Caco-2 (cell line): ENCODE measurements at regions not wholly inside any gene's neighbourhood (a gene's known extent, or its start where the extent isn't known, plus 50 kb on each side); places are given as distances from the start of the nearest gene placed in this dataset.

Experiments used
- BruUV-seq: library from RNA; stranded (reverse); fragments of 400-500 nt; replicated peaks from 2 replicates; lab custom pipeline; 2021; lab: Mats Ljungman, UMichigan
- CTCF ChIA-PET: fragments of 300-600 bp; sonication (Branson Sonifier 250); formaldehyde crosslinking; loops from one replicate; lab custom pipeline; 2022; ENCODE audit warnings: antibody characterized with exemption; lab: Charles Lee
- POLR2A ChIA-PET: fragments of 300-600 bp; sonication (Branson Sonifier 250); formaldehyde crosslinking; loops from one replicate; lab custom pipeline; 2022; ENCODE audit warnings: antibody characterized with exemption; lab: Charles Lee
- DNase-seq, 2 experiments: peaks; one replicate each; pipeline versions ENCODE4 v3.0.0 to v3.0.0-alpha.2; 2020 to 2022
- H3K27me3 ChIP-seq: replicated peaks from 2 replicates; pipeline ENCODE4 v1.6.0; 2011; ENCODE audit warnings: low read length; ENCODE audit not compliant: control insufficient read depth, insufficient read depth
- H3K36me3 ChIP-seq: 2 replicates; pipeline ENCODE4 v1.5.1; 2011; ENCODE audit warnings: low read length; ENCODE audit not compliant: control insufficient read depth, insufficient read depth
- H3K4me1 ChIP-seq: fragments of 250-450 bp; sonication (Bioruptor Pico); 2 replicates; pipeline ENCODE4 v1.5.1; 2020; ENCODE audit warnings: mild to moderate bottlenecking
- H3K4me3 ChIP-seq: 2 replicates; pipeline ENCODE4 v1.5.1; 2011; ENCODE audit warnings: low read depth, mild to moderate bottlenecking, control low read depth, low read length
- H3K9me3 ChIP-seq: fragments of 250-450 bp; sonication (Bioruptor Pico); 2 replicates; pipeline ENCODE4 v1.5.1; 2020; ENCODE audit warnings: mild to moderate bottlenecking, moderate library complexity
- H3K27ac Mint-ChIP-seq: one replicate; pipeline ENCODE4 v1.8.0; 2022; ENCODE audit warnings: mixed read lengths; ENCODE audit not compliant: unreplicated experiment
- H3K27me3 Mint-ChIP-seq: one replicate; pipeline ENCODE4 v1.8.0; 2022; ENCODE audit warnings: mixed read lengths; ENCODE audit not compliant: insufficient read depth, unreplicated experiment
- H3K36me3 Mint-ChIP-seq: one replicate; pipeline ENCODE4 v1.8.0; 2022; ENCODE audit warnings: mild to moderate bottlenecking, mixed read lengths; ENCODE audit not compliant: insufficient read depth, unreplicated experiment
- H3K4me1 Mint-ChIP-seq: one replicate; pipeline ENCODE4 v1.8.0; 2022; ENCODE audit warnings: low read depth, mixed read lengths; ENCODE audit not compliant: unreplicated experiment
- H3K4me3 Mint-ChIP-seq: one replicate; pipeline ENCODE4 v1.8.0; 2022; ENCODE audit warnings: mild to moderate bottlenecking, moderate library complexity, mixed read lengths; ENCODE audit not compliant: unreplicated experiment
- H3K9me3 Mint-ChIP-seq: one replicate; pipeline ENCODE4 v1.8.0; 2022; ENCODE audit warnings: mixed read lengths; ENCODE audit not compliant: unreplicated experiment
- intact Hi-C: fragments of 100-400 bp; cut with micrococcal nuclease; formaldehyde crosslinking; loops from one replicate; pipeline ENCODE4 v1.10.0; 2022; ENCODE audit not compliant: unreplicated experiment
- TF ChIP-seq, protein P1 (sequence below), 2 experiments: fragments of 200-600 bp in 1 of 2; IDR thresholded peaks; 1 replicate in 1 of 2; 2 replicates in 1 of 2; pipeline versions ENCODE4 v1.5.1 to v1.8.0; 2011 to 2022; ENCODE audit warnings: antibody characterized with exemption in 1 of 2, control low read depth in 1 of 2, inconsistent platforms in 1 of 2, low read depth in 1 of 2, low read length in 1 of 2, mild to moderate bottlenecking in 1 of 2, moderate library complexity in 1 of 2; ENCODE audit not compliant: insufficient read depth in 1 of 2, severe bottlenecking in 1 of 2, unreplicated experiment in 1 of 2

DNA sequence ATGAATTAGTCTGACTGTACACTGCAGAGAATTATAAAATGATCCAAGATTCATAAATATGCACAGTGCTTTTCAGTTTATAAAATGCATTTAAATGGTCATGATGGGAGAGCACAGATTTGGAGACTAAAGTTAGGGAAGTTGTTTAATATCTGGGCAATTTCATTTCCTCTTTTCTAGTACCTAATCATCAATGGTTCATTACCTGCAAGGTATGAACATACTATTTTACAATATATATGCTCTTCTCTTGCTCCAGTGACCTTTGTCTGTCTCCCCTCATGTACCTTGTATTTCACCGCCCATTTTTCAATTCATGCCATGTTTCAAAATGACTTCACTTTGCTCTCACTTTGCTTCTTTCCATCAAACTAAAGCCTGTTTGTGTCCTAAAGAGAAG lies 114.5 kb downstream of the SUCNR1 start:
- H3K27me3 ChIP-seq = no peaks in the 10 kb centered on the region
- Mint-ChIP-seq H3K4me1 (peaks cover 29% of the 10 kb centered on the region), H3K36me3 (no peaks in the 10 kb centered on the region), H3K9me3 (peaks cover 11% of the 10 kb centered on the region), H3K27ac (no peak overlapping the region), H3K27me3 (no peaks in the 10 kb centered on the region), H3K4me3 (no peak overlapping the region)
- ChIA-PET POLR2A (no interaction called here), CTCF (no interaction called here)
- no TSS peak for BruUV-seq
- H3K36me3 ChIP-seq = no peaks in the 10 kb centered on the region
- intact Hi-C loops = no loop called here
- peaks cover 29% of the 10 kb centered on the region for H3K4me1 ChIP-seq
- TF ChIP-seq, protein P1, sequence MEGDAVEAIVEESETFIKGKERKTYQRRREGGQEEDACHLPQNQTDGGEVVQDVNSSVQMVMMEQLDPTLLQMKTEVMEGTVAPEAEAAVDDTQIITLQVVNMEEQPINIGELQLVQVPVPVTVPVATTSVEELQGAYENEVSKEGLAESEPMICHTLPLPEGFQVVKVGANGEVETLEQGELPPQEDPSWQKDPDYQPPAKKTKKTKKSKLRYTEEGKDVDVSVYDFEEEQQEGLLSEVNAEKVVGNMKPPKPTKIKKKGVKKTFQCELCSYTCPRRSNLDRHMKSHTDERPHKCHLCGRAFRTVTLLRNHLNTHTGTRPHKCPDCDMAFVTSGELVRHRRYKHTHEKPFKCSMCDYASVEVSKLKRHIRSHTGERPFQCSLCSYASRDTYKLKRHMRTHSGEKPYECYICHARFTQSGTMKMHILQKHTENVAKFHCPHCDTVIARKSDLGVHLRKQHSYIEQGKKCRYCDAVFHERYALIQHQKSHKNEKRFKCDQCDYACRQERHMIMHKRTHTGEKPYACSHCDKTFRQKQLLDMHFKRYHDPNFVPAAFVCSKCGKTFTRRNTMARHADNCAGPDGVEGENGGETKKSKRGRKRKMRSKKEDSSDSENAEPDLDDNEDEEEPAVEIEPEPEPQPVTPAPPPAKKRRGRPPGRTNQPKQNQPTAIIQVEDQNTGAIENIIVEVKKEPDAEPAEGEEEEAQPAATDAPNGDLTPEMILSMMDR (IDR thresholded peaks at IDR 0.05; ENCODE audit: insufficient read depth in 1 of 2, low read depth in 1 of 2, low read length in 1 of 2, severe bottlenecking in 1 of 2, unreplicated experiment in 1 of 2) = no peak
- no peak for DNase-seq
- no peak overlapping the region for H3K4me3 ChIP-seq
- H3K9me3 ChIP-seq = no peaks in the 10 kb centered on the region

DNA sequence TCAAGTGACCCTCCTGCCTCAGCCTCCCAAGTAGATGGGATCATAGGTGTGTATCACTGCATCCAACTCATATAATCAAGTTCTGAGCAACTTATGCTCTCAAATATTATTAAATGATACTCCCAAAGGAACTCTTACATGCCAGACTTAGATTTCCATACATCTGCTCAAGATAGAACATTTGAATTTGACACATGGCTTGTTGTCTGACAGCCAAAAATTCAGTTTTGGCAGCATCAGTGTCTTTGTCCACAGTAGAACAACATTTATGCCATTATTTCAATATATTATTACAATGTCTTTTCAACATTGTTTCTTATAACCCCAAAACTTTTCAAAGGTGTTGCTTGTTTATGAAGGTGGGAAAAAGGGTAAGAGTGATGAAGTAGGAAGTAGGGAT lies 116.2 kb downstream of the SUCNR1 start:
- no TSS peak for BruUV-seq
- H3K27me3 ChIP-seq = no peaks in the 10 kb centered on the region
- no peak overlapping the region for H3K4me3 ChIP-seq
- H3K27me3 Mint-ChIP-seq = no peaks in the 10 kb centered on the region
- DNase-seq = no peak
- no peaks in the 10 kb centered on the region for H3K36me3 ChIP-seq
- ChIA-PET CTCF (no interaction called here), POLR2A (no interaction called here)
- no peaks in the 10 kb centered on the region for H3K9me3 ChIP-seq
- H3K9me3 Mint-ChIP-seq = peaks cover 11% of the 10 kb centered on the region
- TF ChIP-seq, protein P1 (IDR thresholded peaks at IDR 0.05; ENCODE audit: insufficient read depth in 1 of 2, low read depth in 1 of 2, low read length in 1 of 2, severe bottlenecking in 1 of 2, unreplicated experiment in 1 of 2) = no peak
- H3K27ac Mint-ChIP-seq = no peak overlapping the region
- H3K4me3 Mint-ChIP-seq = no peak overlapping the region
- intact Hi-C loops = no loop called here
- H3K4me1 ChIP-seq = peaks cover 29% of the 10 kb centered on the region
- H3K36me3 Mint-ChIP-seq = no peaks in the 10 kb centered on the region
- H3K4me1 Mint-ChIP-seq = peaks cover 30% of the 10 kb centered on the region

DNA sequence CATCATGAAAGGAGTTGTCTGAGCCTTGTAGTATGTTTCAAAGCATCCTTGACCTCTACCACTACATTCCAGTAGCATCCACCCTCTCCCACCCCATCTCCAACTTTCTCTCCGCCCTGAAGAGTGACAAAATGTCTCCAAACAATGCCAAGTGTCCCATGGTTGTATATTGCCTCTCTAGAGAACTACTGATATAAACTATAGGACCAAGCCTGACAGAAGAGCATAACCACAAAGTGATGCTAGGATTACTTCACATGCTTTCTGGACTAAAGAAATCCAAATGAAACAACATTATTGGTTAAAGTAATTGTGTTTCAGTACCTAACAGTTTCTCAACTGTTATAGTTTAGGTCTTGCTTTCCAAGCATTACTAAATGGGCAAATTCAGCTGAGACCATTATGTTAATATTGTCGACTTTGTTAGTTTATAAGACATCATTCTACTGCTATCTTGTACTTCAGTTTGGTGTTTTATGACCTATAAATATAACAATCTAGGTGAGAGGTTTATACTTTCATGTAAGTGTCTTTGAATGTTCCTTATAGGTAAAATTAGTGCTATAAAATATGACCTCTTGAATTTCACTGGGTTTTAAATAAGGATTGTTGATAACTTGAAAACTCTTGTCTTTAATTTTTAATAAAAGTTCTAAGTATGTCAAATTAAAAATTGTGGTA lies 117.4 kb downstream of the SUCNR1 start:
- POLR2A ChIA-PET = no interaction called here
- no peaks in the 10 kb centered on the region for H3K36me3 Mint-ChIP-seq
- no peaks in the 10 kb centered on the region for H3K27me3 Mint-ChIP-seq
- H3K4me1 ChIP-seq = peaks cover 29% of the 10 kb centered on the region
- intact Hi-C loops = no loop called here
- BruUV-seq = no TSS peak
- no peaks in the 10 kb centered on the region for H3K36me3 ChIP-seq
- TF ChIP-seq, protein P1 (IDR thresholded peaks at IDR 0.05; ENCODE audit: insufficient read depth in 1 of 2, low read depth in 1 of 2, low read length in 1 of 2, severe bottlenecking in 1 of 2, unreplicated experiment in 1 of 2) = no peak
- H3K4me3 Mint-ChIP-seq = no peak overlapping the region
- CTCF ChIA-PET = no interaction called here
- H3K9me3 ChIP-seq = no peaks in the 10 kb centered on the region
- DNase-seq = no peak
- H3K9me3 Mint-ChIP-seq = peaks cover under 1% of the 10 kb centered on the region
- no peak overlapping the region for H3K4me3 ChIP-seq
- no peak overlapping the region for H3K27ac Mint-ChIP-seq
- peaks cover 30% of the 10 kb centered on the region for H3K4me1 Mint-ChIP-seq
- no peaks in the 10 kb centered on the region for H3K27me3 ChIP-seq
